MM.1S (cell line): ENCODE measurements at regions not wholly inside any gene's neighbourhood (a gene's known extent, or its start where the extent isn't known, plus 50 kb on each side); places are given as distances from the start of the nearest gene placed in this dataset.

Experiments
- DNase-seq: peaks from one replicate; pipeline ENCODE4 v3.0.0-alpha.2; 2015
- H2AFZ ChIP-seq: fragments of 300-600 bp; sonication (generic); 2 replicates; pipeline ENCODE4 v1.6.0; 2016; ENCODE audit warnings: antibody characterized with exemption, low read length
- H3F3A ChIP-seq: fragments of 300-600 bp; sonication (generic); 2 replicates; pipeline ENCODE4 v1.6.1; 2016; ENCODE audit warnings: mild to moderate bottlenecking, antibody characterized with exemption, low read length, moderate library complexity, mixed read lengths; ENCODE audit not compliant: insufficient read depth
- H3K27ac ChIP-seq: fragments of 300-600 bp; sonication (generic); 2 replicates; pipeline ENCODE4 v1.5.1; 2016; ENCODE audit warnings: mild to moderate bottlenecking, low read length
- H3K27me3 ChIP-seq: fragments of 300-600 bp; sonication (generic); replicated peaks from 2 replicates; pipeline ENCODE4 v1.6.0; 2016; ENCODE audit warnings: low read length; ENCODE audit not compliant: insufficient read depth
- H3K36me3 ChIP-seq: fragments of 300-600 bp; sonication (generic); replicated peaks from 2 replicates; pipeline ENCODE4 v1.6.1; 2016; ENCODE audit warnings: mild to moderate bottlenecking, low read length, mixed read lengths; ENCODE audit not compliant: insufficient read depth
- H3K4me1 ChIP-seq: fragments of 300-600 bp; sonication (generic); 2 replicates; pipeline ENCODE4 v1.6.1; 2016; ENCODE audit warnings: low read length, mixed read lengths
- H3K4me2 ChIP-seq: fragments of 300-600 bp; sonication (generic); 2 replicates; pipeline ENCODE4 v1.6.0; 2016; ENCODE audit warnings: low read depth, low read length
- H3K4me3 ChIP-seq: fragments of 300-600 bp; sonication (generic); 2 replicates; pipeline ENCODE4 v1.5.1; 2016; ENCODE audit warnings: low read length, mixed read lengths
- H3K79me2 ChIP-seq: fragments of 300-600 bp; sonication (generic); 2 replicates; pipeline ENCODE4 v1.6.1; 2016; ENCODE audit warnings: mixed run types, low read length, mixed read lengths
- H3K9ac ChIP-seq: fragments of 300-600 bp; sonication (generic); 2 replicates; pipeline ENCODE4 v1.6.1; 2016; ENCODE audit warnings: low read length, mixed read lengths
- H3K9me2 ChIP-seq: fragments of 300-600 bp; sonication (generic); replicated peaks from 2 replicates; pipeline ENCODE4 v1.6.1; 2016; ENCODE audit warnings: mild to moderate bottlenecking, low read length, mixed read lengths; ENCODE audit not compliant: insufficient read depth
- H3K9me3 ChIP-seq: fragments of 300-600 bp; sonication (generic); replicated peaks from 2 replicates; pipeline ENCODE4 v1.6.1; 2016; ENCODE audit warnings: mild to moderate bottlenecking, low read length, mixed read lengths; ENCODE audit not compliant: insufficient read depth
- H4K20me1 ChIP-seq: fragments of 300-600 bp; sonication (generic); 2 replicates; pipeline ENCODE4 v1.6.1; 2016; ENCODE audit warnings: mild to moderate bottlenecking, low read length, moderate library complexity, mixed read lengths; ENCODE audit not compliant: insufficient read depth
- CTCF ChIP-seq: fragments of 300-600 bp; sonication (generic); IDR thresholded peaks from 2 replicates; pipeline ENCODE4 v1.5.1; 2016; ENCODE audit warnings: antibody characterized with exemption, low read length, mixed read lengths
- EZH2 ChIP-seq: fragments of 300-600 bp; sonication (generic); optimal IDR thresholded peaks from 2 replicates; pipeline ENCODE3; 2017; ENCODE audit warnings: low read depth, mild to moderate bottlenecking, antibody characterized with exemption, low read length, mixed read lengths
- EZH2phosphoT487 ChIP-seq: fragments of 300-600 bp; sonication (generic); IDR thresholded peaks from 2 replicates; pipeline ENCODE4 v1.6.1; 2018; ENCODE audit warnings: antibody characterized with exemption, low read length

GRCh38 chr15:36525430-36525829, 54.0 kb upstream of the CDIN1 start:
- Histone ChIP-seq H3K79me2 (no peaks in the 10 kb centered on the region), H3K9ac (no peak overlapping the region), H2AFZ (no peak overlapping the region), H3K36me3 (no peaks in the 10 kb centered on the region), H3K9me2 (no peaks in the 10 kb centered on the region), H3K4me1 (no peaks in the 10 kb centered on the region), H3F3A (no peaks in the 10 kb centered on the region), H3K27ac (no peak overlapping the region), H3K9me3 (no peaks in the 10 kb centered on the region), H3K4me3 (no peak overlapping the region), H3K4me2 (no peak overlapping the region), H3K27me3 (no peaks in the 10 kb centered on the region), H4K20me1 (no peaks in the 10 kb centered on the region)
- no peak for DNase-seq
- TF ChIP-seq CTCF (no peak), EZH2 (no peak), EZH2phosphoT487 (no peak)

DNA sequence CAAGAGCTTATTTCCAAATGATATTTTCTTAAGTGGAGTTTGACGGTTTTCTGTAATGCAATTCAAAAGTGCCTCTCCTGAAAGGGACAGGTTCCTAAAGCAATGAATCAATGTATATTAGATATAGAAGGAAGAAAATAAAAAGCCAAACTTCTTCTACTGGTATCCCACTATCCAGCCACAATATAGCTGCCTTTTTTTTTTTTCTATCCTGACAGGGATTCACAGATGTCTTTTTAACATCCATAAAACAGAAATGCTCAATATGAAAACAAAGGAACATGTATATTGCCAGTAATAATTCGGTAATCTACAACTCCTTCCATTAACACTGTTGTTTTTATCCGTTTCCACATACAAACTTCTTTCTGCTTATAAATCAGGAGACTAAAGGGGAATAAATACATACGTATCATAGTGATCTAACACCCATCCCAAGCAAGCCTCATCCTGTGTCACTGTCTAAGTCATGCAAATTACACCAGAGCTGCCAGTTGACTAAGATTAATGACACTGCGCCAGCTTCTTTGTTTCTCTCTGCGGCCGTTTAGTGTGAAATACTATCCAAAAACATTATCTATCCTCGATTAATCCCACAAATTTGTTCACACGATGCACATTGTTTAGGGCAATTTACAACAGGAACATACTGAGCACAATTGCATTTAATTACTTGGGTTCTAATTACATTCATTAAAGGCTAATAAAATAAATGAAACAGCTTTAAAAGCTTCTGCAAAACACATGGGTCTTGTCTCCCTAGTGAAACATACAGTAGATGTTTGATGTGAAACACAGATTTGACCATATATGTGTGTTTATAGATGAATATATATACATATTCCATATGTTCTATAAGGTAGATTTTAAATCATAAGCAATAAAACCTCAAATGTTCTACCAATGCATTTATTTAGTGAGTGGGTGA, 51.9 kb upstream of the CDIN1 start:
- DNase-seq, result no peak
- no peak overlapping the region for H3K4me3 ChIP-seq
- no peak overlapping the region for H3K4me2 ChIP-seq
- H3K27me3 ChIP-seq, result no peaks in the 10 kb centered on the region
- H3K4me1 ChIP-seq, result no peaks in the 10 kb centered on the region
- H3K9ac ChIP-seq, result no peak overlapping the region
- H3K9me3 ChIP-seq, result no peaks in the 10 kb centered on the region
- no peaks in the 10 kb centered on the region for H4K20me1 ChIP-seq
- H3K36me3 ChIP-seq, result no peaks in the 10 kb centered on the region
- H3K27ac ChIP-seq, result no peak overlapping the region
- H2AFZ ChIP-seq, result no peak overlapping the region
- no peaks in the 10 kb centered on the region for H3K9me2 ChIP-seq
- TF ChIP-seq EZH2 (no peak), EZH2phosphoT487 (no peak), CTCF (no peak)
- no peaks in the 10 kb centered on the region for H3F3A ChIP-seq
- H3K79me2 ChIP-seq, result no peaks in the 10 kb centered on the region

DNA sequence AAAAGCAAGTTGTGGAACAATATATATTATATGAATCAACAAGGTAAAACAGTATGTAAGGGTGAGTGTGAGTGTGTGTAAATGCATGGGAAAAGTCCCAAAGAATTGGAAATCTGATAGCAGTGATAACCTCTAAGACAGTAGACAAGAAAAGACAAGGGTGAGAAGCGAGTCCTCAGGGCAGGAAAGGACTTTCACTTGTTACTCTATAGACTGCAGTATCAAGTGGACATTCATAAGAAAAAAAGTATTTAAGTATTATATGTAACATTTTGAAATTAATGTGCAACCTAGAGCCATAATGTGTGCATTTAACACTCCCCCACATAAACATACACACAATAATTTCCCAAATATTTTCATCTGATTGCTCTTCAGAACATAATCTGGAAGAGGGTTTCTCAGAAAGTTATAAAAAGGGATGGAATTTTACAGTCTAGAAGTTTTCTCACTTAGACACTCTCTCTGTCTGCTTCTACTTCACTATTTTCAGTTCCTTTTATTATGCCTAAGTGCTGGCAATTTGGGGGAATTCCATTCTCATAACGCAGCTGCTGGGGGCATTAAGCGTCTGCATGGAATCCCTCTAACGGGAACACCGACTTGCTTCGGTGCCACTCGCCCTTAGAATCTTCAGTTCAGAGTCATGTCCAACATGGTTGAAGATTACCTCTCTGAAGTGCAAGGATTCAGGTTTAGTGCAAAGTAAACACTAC, 50.0 kb upstream of the CDIN1 start:
- TF ChIP-seq EZH2phosphoT487, result no peak
- no peak for TF ChIP-seq EZH2

More for the DNA sequence above, 50.0 kb upstream of the CDIN1 start:
- Histone ChIP-seq H3K4me2 (no peak overlapping the region), H3K27me3 (no peaks in the 10 kb centered on the region), H3K4me3 (no peak overlapping the region), H3K79me2 (no peaks in the 10 kb centered on the region), H3F3A (no peaks in the 10 kb centered on the region), H3K27ac (no peak overlapping the region), H3K9me2 (no peaks in the 10 kb centered on the region), H3K36me3 (no peaks in the 10 kb centered on the region), H3K4me1 (no peaks in the 10 kb centered on the region), H4K20me1 (no peaks in the 10 kb centered on the region), H3K9me3 (no peaks in the 10 kb centered on the region), H3K9ac (no peak overlapping the region), H2AFZ (no peak overlapping the region)
- no peak for DNase-seq
